ELF-1 (cell line): ENCODE measurements at regions not wholly inside any gene's neighbourhood (a gene's known extent, or its start where the extent isn't known, plus 50 kb on each side); places are given as distances from the start of the nearest gene placed in this dataset.

ENCODE experiments used
- DNase-seq: peaks from one replicate; pipeline ENCODE4 v3.0.0-alpha.2; 2016; ENCODE audit warnings: low read depth, low spot score

DNA sequence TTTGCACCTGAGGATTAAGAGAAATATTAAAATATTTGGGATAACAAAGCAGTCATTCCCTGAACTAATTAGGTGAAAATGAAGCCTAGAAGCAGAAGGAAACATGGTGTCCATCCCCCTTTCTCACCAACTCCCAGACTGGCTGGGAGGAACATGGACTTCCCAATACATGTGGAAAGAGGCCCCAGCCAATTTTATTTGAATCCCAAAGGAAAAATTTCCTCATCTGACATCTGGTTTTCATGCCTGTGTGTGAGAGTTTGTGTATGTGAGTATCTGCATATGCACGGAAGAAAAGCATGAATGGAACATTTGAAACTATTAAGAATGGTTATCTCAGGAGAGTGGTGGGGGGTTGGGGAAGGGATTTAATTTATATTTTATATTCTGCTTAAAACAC is 84.3 kb downstream of the COPS8 start:
- no peak for DNase-seq

DNA sequence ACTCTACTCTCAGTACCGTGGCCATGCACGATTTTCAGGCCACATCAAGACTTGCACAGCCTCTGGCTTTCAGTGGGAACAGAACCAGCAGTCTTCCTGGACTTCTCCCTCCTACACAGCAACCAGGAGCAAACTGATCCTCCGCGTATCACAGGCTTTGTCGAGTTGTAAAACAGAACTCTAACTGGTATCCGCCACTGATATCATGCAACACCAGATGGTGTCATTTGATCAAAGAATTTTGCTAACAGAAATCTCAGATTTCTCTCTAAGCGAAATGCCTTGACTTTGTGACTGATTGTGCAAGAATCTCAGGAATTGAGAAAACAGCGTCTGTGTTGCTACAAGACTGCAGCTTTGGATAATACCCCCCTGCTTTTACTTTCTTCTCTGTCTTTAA is 85.7 kb downstream of the COPS8 start:
- DNase-seq, result peak; percentile 34

DNA sequence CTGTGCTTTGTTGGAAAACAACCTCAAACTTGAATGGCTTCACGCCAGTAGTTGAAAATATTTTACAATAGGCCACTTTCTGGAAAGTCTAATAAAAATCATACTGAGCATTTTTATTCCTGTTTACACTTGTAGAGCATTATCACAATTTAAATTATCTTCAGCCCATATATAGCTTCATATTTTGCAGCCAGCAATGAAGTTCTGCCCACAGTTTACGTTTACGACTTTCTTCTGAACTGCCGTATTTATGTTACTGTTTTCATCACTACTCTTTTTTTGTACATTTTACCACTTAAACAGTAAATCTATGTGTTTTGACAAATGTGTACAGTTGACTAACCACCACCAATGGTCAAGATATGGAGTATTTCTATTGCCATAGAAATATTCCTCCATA is 86.2 kb downstream of the COPS8 start:
- no peak for DNase-seq

DNA sequence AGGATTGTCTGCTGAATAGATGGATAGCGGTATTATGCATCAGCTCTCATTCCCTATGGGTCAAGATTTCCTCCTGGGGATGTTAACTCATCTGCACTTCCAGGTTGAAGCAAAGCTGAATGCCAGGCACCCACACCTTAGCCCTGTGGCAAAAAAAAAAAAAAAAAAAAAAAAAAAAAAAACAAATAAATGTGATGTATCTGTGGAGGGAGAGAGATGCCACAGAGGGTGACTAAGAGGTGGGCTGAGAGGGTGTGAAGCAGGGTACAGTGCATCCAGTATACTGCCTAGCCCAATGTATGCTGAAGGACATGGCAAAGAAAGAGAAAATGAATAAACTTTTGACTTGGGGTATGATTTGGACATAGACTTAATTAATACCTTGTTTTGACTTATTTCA is 91.4 kb downstream of the COPS8 start:
- no peak for DNase-seq

DNA sequence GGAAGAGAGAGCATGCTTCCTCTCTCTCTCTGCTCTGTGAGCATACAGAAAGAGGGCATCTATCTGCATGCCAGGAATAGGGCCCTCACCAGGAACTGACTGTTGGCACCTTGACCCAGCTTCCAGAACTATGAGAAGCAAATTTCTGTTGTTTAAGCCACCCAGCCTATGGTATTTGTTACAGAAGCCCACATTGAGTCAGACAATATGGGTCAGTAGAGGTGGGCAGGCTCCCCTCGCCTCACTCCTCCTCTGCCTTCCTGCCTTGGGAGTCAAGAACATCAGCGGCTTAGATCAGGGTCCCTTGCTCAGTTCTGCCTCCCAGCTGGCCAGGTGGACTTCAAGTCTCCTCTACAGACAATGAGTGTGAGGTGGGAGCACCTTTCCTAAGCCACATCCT is 92.3 kb downstream of the COPS8 start:
- DNase-seq, result no peak

DNA sequence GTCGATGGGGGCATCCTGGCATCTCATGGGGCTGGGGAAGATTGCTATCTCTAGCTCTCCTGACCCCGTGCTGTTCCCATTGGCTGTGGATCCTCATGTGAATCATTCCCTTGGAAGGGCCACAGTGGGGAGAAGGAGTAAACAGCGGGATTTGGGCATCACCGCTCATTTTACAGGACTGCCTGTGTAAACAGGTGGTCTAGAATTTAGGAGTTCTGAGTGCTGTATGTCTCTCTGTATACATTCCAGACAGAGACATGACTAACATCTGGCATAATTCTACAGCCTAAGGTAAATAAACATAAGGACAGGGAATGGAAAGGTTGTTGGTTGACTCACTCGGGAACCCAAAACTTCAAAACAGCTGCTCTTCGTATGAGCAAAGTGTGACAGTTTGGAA is 92.7 kb downstream of the COPS8 start:
- no peak for DNase-seq

DNA sequence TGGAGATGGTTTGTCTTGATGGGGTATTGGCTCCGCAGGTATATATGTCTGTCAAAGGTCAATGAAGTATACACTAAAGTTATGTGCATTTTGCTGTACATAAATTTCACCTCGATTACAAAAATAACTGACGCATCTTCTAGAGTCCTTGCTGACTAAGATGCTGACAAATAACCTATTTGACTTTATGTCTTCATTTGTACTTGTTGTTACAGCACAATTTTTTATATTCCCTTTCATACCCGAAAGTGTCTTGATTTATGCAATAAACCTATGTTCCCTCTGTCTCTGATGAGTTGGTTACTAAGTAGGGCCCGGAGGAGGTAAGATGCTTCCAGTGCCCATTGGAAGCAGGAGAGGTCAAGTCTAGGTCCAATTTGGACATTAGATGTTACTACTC is 93.5 kb downstream of the COPS8 start:
- no peak for DNase-seq

DNA sequence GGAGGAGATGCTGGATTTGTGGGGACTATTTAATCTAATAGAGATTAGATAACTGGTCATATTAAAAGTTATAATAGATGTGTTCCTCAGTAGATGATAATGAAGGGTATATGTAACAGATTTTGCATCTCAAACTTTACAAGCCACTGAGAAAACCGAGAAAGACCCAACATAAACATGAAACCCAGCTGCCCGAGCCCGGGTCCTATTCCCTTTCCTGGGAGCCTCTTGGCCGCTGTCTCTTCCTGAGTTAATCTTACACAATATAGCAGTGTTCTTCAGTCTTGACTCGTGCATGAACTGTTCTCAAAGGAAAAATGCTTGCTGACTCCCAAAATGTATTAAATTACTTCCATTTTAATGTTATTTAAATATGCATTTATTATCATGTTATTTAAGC is 94.5 kb downstream of the COPS8 start:
- no peak for DNase-seq

DNA sequence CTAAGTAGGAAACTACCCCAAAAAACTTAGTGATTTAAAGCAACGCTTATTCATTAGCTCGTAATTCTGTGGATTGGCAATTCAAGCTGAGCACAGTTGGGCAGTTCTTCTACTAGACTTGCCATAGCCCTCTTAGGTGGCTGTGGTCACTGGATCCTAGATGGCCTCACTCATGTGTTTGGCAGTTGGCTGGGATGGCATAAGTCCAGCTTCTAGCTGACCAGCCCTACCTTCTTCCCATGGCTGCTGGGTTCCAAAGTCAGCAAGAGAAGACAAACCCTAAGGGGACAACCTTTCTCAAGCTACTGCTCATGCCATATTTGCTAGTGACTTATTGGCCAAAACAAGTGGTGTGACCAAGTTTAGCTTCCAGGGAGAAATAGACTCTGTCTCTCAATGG is 95.3 kb downstream of the COPS8 start:
- no peak for DNase-seq

DNA sequence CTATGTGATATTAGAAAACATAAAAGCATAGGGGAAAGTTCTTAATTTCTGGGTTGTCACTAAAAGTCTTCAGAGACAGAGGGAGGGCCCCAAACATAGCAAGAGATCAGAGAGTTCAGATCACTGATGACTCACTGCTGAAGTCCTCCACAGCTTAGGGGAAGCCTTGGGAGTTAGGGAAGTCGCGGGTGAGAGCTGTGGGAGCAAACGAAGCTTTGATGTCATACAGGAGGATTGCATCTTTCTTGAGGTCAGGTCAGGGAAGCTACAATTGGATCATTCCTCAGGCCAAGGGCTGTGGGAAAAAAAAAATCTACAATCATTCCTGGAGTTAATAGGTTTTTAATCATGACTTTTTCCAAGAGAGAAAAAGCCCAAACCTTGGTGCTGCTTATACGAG is 96.2 kb downstream of the COPS8 start:
- DNase-seq, result peak; percentile 49

DNA sequence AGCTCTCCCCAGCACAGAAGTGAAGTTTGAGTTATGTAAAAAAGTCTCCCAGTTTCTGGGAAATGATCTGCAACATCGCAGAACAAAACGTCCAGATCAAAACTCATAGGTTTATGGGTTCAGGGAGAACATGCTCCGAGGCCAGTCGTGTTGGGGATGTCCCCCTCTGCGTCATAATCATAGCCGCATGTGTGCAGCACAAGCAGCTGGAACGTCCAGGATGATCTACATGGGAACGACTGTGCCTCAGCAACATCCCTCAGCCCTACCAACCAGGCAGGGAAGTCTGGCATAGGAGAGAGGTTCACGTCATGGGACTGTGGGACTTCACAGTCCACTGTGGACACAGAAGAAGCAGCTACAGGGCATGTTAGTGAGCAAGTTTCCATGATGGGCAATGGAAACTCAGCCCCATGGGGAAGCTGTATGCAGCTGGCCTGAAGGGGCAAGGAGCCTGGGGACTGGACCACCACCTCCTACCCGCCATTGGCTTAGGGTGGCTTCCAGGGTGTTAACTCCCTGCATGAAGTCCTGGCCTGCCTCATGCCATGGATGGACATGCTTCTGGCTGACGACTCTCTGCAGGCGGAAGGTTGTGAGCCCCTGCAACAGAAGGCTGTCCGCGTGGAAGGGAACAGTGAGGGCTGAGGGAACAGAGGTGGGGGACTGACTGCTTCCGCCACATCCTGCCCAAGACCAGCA is 96.9 kb downstream of the COPS8 start:
- DNase-seq, result no peak

DNA sequence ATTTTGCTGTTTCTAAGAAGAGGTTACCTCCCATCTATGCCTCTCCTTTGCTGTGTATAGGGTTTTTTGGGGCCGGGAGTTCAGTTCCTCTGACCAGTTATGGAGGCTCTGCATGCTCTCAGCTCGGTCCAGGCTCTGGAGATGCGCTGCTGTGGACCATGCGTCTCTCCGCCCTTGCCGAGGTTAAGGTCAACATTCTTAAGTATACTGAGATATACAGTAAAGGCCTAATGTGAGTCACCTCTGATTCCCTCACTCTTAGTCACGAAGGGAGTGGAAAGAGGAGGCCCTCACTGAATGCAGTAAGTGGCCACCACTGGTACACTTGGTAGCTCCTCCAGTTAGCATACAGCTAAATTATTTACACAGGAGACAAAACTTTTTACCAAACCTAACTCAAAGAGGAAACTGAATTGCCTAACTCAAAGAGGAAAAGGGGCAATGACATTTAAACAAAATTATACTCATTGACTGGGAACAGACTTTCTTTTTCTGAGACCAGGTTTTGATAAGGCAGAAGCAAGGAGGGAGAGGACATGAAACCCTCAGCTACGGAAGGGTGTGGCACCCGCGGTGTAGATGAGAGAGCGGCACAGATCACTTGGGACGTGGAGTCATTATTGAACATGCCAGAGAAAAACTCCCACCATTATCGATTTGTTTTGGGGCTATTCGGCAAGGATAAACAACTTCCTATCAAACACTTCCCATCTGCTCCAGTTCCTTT is 98.7 kb downstream of the COPS8 start:
- DNase-seq, result no peak

DNA sequence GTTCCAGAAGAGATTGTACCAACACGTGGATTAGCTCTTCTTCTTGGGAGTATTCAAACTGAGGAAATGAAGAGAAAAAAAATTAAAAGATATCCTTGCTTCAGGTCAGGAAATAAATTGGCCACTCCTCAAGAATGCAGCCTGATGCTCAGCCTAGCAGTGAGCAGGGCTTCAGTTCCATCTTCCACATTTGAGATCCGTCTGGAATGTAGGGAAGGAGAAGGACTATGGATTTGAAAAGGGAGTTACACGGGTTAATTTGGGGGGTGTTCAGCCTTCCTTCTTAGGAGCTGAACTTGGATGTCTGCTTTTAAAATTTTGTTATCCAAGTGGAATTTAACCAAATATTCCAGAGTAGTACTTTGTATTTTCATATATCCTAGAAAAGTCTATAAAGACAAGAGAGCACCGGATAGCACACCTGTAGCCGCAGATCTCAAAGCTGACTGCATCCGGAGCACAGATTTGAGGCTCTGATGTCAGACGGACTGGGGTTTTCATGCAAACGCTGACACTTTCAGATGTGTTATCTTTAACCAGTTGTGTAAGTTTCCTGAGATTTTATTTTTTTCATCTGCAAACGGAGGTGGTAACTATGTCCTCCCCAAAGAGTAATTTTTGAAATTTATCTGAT is 99.3 kb downstream of the COPS8 start:
- no peak for DNase-seq

DNA sequence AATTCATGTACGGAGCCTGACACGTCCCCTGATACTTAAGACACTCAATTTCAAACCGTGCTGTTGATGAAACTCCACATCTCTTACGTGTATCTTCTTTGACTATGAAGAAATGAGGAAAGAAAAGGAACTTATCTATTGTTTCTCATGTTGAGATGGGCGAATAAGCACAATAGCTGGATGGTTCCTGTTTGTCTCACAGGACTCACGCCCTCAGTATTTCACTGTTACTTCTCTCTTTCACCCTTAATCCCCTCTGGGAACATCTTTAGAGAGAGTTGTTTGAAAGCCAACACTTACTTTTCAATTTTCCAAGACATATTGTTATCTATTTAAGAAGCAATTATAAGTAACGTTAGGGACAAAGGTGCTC is 99.8 kb downstream of the COPS8 start:
- no peak for DNase-seq

DNA sequence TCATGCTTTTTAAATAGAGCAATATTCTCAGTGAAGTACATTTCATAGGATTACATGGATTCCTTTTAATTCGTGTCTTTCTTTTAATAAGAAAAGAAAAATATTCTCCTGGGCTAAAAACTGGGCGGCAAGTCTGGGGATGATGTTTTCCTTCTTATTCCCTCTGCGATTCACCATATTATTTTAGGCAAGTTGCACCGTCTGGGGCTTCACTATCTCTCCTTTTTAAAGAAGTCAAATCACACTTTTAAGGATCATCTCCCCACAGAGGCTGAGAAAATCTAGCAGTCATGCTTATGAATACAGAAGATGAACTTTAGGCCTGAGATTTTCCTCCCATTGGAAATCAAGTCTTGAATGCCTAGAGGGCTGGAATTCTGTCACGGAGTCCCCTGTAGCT is 104.1 kb downstream of the COPS8 start:
- DNase-seq, result no peak

DNA sequence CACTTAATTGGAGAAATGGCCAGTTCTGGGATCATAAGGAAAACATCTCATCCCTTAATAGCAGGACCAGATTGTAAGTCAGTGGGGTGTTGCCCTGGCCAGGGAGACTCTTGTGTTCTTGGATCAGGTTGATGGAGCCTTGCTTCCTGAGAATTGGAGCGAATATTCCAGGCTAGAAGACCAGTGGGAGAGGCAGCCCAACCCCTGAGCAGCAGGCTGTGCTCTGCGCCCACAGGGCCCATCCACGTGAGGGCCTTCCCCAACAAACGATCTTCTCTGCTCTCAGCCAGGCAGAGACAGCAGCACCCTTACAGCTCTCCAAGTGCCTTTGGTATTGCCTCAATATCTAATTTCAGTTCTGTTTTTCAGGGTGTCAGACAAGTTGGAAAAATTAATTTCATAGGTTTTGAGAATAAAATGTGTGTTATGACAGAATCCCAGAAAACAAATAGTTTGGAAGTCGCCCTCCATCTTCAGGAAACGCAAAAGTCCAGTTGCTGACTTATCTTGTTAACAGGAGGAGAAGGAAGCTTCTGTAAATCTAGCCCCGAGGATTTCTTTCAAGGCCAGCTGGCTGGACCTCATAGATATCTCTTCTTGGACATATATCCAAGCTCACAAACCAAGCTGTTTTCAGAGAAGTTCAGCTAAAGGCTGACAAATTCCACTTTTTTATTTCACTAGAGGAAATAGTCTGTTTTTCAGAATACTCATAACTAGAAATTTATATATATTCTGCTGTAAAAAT is 105.5 kb downstream of the COPS8 start:
- DNase-seq, result no peak

DNA sequence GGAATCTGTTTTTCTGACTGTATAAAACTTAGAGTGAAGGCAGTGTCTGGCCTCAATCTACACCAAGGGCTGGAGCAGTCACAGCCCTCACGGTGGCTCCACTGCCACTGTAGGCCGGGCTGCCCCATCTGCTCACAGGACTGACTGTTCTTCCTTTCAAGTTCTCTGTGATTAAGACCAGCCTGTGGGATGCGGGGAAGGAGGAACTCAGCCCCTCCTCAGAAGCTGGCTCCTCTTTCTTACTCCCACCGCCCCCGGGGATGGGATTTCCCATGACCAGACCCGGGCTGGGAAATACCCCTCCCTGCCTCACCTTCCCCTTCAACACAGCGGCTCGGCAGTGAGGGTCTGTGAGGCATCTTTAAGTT is 106.0 kb downstream of the COPS8 start:
- no peak for DNase-seq

DNA sequence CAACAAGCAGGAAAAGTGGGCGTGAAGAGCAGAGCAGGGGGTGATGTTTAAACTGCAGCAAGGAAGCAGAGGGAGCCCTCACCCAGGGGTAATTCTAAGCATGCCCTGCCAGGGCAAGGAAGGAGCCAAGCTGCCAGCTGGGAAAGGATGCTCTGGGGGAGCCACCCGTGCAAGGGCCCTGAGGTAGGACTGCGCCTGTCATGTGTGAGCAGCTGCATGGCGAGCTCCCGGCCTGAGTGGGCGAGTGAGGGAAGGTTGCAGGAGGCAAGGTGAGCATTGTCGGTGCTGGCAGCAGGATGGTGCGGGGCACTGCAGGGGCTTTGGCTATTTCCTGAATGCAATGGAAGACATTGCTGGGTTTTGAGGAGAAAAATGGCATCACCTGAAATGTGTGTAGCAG is 107.2 kb downstream of the COPS8 start:
- DNase-seq, result no peak

DNA sequence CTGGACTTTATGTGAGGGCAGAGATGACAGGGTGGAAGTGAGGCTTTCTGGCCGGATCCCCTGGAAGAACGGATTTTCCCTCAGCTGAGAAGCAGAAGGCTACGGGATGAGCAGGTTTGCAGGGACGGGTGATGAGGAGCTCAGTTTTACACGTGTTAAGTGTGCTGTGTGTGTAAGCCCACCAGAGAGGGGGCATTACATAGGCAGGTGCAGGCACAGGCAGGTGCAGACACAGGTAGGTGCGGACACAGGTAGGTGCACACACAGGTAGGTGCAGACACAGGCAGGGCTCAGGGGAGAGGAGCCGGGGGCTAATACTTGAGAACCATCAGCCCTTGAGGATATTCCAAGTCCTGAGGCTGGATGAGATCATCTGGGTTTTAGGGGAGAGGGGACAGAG is 107.7 kb downstream of the COPS8 start:
- DNase-seq, result no peak

DNA sequence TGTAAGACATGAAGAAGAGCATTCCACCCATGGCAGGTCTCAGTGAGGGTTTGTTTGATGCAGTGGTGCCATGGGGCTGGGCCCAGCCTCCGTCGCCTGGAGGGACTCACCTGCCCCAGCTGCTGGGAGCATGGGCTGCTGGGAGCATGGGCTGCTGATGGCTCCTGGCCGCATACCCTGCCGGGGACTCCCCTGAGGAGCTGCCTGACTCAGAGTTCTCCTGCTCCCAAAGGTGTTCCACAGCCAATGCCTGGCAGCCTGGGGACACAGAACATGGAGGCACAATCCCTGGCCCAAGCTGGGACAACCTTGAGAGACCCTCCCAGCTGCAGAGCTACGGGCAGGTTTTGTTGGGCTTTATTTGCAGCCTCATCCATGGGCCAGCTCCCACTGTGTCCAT is 108.4 kb downstream of the COPS8 start:
- DNase-seq, result no peak

DNA sequence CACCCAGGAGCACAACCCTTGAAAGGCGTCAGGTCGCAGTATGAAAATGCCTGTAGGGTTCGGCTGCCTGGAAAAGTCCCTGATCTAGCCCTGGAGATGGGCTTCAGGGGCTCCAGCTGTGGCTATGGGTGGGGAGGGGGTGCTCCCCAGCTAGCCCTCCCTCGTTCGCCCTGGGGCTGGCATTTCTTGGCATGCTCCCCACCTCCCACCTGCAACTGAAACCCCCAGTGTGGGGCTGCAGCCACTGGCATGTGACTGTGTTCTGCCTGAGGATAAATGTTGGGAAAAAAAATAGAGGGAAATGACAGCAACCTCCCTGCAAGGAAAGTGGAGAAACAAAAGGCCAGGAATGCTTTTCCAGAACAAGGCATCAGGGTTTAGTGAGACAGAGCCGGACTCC is 109.2 kb downstream of the COPS8 start:
- DNase-seq, result no peak

DNA sequence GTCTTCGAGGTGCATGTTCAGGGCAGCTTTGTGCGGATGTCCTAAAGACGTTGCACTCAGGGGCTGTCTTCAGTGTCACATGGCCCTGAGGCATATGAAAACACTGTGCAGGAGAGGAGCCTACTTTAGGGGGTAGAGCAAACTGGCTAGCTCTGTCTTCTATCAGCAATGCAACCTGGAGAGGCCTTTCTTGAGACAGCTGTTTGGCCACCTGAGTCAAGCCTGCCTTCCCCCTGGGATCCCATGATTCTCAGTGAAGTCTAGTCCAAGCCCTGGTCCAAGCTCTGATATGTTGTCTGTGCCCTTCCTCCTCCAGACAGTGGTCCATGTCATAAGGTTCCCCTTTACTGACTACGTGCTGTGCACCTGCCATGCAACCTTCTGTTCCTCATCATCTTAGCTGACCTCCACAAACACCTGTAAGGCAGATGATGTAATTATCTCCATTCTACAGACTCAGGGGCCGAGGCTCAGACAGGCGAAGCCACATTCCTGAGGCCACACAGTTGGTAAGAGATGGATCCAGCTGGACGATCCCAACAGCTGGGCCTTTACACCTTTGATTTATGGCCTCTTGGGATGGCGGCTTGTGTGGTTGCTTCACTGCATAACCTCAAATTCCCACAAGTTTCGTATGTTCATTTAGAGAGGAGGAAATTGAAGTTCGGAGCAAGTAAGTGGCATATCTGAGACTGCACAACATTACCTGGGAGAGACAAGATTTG is 109.9 kb downstream of the COPS8 start:
- DNase-seq, result peak; percentile 61
